Heart left ventricle (tissue), 13 donors: ENCODE measurements at regions not wholly inside any gene's neighbourhood (a gene's known extent, or its start where the extent isn't known, plus 50 kb on each side); places are given as distances from the start of the nearest gene placed in this dataset.
"Not testable (repeated sequence)": the region's sequence is repeated elsewhere in the genome, so short reads cannot be mapped to it uniquely, and the experiment has no call there.

Experiments used
- CTCF ChIP-seq, 12 donors: fragments of 200-600 bp; sonication (generic) in 4 of 12; IDR thresholded peaks; one replicate each; pipeline versions ENCODE4 v1.5.0 to v1.8.0; 2018 to 2022; ENCODE audit warnings: antibody characterized with exemption in 12 of 12, mild to moderate bottlenecking in 5 of 12
- POLR2A ChIP-seq, 2 donors: fragments of 450-650 bp; IDR thresholded peaks; one replicate each; pipeline ENCODE4 v1.6.1; 2017; ENCODE audit warnings: antibody characterized with exemption in 2 of 2, mild to moderate bottlenecking in 2 of 2, moderate library complexity in 2 of 2
- donor health status: ischemic (EF 13 %, LVEDD 7.1; RV severe dilation, severe dysfunction).
- donor health status: DM: no; HTN: yes; CAD: no.
- donor health status: DM: no; HTN: no; CAD: no.
- donor health status: ischemic (EF 25% LVEDD 6.9; RV normal size, moderate dysfunction).
- donor health status: ischemic (EF 25% LVEDD 5.7; RV mildly dilated, moderate dysfunction).
- donor health status: ischemic (EF 35%, LVEDD 5.7; RV mildly dilated, moderate dysfunction).
- donor health status: nonischemic (EF 11% LVEDD 7.7; RV severe dilation, severe dysfunction).
- donor health status: DM: yes; HTN: yes; CAD: no.
- donor health status: PGD.
- donor health status: ischemic (EF 29% LVEDD 5.4; RV normal size, mild dysfunction).
- donor health status: nonischemic (EF 23%, LVEDD 6.1; RV moderate dilation, normal function).

GRCh38 chrX:155728335-155728734 is 115.6 kb upstream of the TMLHE start:
- TF ChIP-seq POLR2A, CTCF (IDR thresholded peaks at IDR 0.05): not testable (repeated sequence)
